Astrocyte (in vitro differentiated cells and primary cell): ENCODE measurements at regions not wholly inside any gene's neighbourhood (a gene's known extent, or its start where the extent isn't known, plus 50 kb on each side); places are given as distances from the start of the nearest gene placed in this dataset.

Source experiments
- EZH2 ChIP-seq: IDR thresholded peaks from 2 replicates; pipeline ENCODE4 v1.6.1; 2012; ENCODE audit warnings: mild to moderate bottlenecking, low read length, inconsistent platforms; ENCODE audit not compliant: insufficient read depth
- TF ChIP-seq, protein P1 (sequence below): IDR thresholded peaks from 2 replicates; pipeline ENCODE4 v1.5.1; 2011; ENCODE audit warnings: low read depth, mild to moderate bottlenecking, inconsistent platforms, low read length, moderate library complexity; ENCODE audit not compliant: insufficient read depth

DNA sequence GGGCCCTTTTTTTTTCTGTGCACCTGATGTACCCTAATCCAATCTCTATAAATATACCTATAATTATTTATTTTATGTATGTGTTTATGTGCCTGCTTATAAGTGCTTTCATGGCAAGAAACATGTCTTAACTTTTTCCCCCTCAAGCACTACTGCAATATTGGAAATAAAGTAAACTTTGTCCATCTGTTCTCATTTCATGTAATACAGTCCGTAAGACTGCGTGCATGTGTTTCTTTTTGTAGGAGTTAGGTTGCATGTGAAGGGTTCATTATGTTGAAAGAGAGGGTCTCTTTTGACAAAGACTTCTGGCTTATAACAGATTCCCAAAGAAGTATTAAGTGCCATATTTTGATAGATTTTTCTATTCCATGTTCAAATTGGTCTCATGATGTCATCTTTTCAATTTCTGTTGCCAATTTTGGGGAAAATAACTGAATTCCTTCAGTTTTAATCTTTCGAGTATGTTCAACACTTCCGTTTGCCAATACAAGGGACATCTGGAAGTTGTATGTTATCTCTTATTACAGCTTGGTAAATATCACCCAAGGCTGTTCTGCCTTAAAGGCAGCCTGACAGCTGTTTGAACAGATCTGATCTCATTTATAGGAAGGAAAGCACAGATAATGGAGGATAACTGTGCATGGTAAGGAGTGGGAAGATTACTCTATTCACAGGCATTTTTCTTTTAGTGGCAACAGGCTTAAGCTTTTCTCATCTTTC lies 273.1 kb upstream of the SGO1 start:
- TF ChIP-seq, protein P1, sequence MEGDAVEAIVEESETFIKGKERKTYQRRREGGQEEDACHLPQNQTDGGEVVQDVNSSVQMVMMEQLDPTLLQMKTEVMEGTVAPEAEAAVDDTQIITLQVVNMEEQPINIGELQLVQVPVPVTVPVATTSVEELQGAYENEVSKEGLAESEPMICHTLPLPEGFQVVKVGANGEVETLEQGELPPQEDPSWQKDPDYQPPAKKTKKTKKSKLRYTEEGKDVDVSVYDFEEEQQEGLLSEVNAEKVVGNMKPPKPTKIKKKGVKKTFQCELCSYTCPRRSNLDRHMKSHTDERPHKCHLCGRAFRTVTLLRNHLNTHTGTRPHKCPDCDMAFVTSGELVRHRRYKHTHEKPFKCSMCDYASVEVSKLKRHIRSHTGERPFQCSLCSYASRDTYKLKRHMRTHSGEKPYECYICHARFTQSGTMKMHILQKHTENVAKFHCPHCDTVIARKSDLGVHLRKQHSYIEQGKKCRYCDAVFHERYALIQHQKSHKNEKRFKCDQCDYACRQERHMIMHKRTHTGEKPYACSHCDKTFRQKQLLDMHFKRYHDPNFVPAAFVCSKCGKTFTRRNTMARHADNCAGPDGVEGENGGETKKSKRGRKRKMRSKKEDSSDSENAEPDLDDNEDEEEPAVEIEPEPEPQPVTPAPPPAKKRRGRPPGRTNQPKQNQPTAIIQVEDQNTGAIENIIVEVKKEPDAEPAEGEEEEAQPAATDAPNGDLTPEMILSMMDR: no peak
- TF ChIP-seq EZH2: no peak
